Fibroblast of gingiva (primary cell): ENCODE measurements at regions not wholly inside any gene's neighbourhood (a gene's known extent, or its start where the extent isn't known, plus 50 kb on each side); places are given as distances from the start of the nearest gene placed in this dataset.
"Not testable (repeated sequence)": the region's sequence is repeated elsewhere in the genome, so short reads cannot be mapped to it uniquely, and the experiment has no call there.

ENCODE experiments used
- DNase-seq: peaks from one replicate; pipeline ENCODE4 v3.0.0-alpha.2; 2011; ENCODE audit warnings: low read depth

DNA sequence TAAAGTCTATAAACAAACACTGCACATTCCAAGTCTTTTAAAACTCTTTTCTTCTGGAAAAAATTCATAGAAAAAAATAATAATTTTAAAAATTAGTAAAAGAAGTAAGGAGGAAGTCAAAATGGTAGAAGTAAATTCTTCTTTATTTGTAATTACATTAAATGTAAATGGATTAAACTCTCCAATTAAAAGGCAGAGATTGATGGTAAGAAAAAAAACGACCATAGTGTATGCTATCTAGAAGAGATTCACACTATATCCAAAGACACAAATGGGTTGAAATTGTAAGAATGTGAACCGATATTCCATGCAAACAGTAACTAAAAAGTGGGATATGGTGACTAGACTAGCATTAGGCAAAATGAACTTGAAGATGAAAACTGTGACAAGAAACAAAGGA is 1196.1 kb upstream of the CDH2 start:
- no peak for DNase-seq

- DNase-seq = no peak
Measured at GRCh38 chr18:29361843-29362242, 1184.9 kb upstream of the CDH2 start.

DNA sequence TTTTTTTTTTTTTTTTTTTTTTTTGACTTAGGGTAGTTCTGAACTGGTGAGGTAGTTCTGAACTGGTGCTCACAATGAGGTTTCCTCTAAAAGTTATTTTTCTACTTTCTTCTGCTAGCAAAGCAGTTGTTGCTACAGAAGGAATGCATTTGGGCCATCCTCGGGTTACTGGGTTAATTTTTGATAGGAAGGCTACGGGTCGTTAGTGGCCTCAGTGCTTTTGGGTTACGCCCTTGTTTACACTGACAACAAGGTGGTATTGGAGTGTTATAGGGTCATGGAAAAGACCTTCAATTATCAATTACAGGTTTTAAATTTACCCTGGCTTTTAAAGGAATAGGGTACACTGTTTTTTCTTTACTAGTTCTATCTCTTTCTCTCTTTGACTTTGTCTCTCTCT is 1183.7 kb upstream of the CDH2 start:
- not testable (repeated sequence) for DNase-seq

DNA sequence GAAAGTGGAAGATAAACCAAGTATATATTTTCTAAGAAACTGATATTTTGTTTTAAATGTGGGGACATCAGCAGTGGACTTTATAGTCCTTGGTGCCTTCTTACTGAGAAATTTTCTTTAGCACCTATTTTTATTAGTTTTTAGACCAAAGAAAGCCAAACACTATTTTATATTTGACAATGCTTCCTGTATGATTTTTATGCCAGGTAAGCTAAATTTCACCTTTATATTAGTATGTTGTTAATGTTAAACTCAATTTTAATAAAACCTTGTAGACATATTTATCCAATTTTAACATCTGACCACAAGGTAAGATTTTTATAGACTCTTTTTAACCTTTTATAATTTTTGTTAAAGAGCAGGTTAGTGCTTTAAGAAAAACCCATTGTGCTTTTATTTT is 1182.3 kb upstream of the CDH2 start:
- DNase-seq = not testable (repeated sequence)

DNA sequence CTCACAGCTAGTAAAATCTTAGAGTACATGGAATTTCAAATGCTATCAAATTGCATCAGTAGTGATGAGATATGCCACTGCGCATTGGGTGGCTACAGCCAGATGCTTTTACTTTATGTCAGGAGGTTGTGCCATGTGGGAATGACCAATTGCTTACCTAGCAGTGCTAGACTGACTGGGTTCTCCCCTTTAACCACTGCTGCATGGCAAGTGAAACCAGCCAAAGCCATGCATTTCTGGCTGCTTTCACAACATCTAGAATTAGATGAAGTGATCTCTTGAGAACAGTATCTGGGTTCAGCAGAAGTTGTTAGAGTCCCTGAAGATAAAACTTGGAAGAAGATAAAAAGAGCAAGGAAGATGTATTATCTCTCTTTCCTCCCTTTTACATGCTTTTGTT is 1174.2 kb upstream of the CDH2 start:
- no peak for DNase-seq

DNA sequence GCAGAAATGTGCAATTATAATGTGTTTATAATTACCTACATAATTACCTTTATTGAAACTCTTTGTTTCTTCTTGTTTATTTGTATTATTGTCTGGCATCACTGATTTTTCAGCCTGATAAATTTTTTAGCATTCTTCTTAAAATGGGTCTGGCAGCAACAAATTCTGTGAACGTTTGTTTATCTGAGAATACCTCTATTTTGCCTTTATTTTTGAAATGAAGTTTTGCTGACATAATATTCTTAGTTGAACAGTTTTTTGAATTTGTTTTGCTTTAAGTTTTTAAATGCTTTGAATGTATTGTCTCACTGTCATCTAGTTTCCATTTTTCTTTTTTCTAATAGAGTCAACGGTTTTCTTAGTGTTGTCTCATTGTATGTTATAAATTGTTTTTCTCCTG is 1152.0 kb upstream of the CDH2 start:
- DNase-seq = no peak

DNA sequence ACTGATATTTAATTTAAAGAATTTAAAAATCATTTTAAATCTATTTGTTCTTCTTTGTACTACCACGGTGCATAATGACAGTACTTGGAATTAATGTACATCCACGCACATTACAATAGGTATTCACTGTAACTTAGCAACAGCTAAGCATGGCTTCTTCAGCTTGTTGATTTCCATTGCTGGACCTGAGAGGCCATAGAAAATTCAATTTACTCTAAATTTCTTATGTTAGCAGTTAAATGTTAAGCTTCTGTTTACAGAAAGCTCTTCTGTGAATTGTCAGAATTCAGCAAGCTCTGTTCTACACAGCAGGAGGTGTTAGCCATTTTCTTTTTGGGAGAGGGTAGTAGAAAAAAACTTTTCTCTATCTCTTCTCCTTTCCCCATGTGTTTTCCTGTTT is 1149.3 kb upstream of the CDH2 start:
- no peak for DNase-seq

GRCh38 chr18:29321561-29321960 is 1144.6 kb upstream of the CDH2 start:
- no peak for DNase-seq

DNA sequence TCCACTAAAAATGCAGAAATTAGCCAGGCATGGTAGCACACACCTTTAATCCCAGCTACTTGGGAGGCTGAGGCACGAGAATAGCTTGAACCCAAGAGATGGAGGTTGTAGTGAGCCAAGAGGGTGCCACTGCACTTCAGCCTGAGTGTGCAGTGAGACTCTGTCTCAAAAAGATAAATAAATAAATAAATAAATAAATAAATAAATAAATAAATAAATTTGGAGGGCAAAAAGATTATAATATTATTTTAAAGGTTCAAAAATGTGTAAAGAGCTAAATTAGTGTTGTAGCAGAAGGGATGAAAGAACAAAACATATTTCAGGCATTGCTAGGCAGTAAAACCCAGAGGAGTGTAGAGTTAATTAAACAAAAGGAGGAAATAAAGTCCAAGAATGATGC is 1136.4 kb upstream of the CDH2 start:
- DNase-seq = no peak

- no peak for DNase-seq
Measured at GRCh38 chr18:29311580-29311979, 1134.7 kb upstream of the CDH2 start.

DNA sequence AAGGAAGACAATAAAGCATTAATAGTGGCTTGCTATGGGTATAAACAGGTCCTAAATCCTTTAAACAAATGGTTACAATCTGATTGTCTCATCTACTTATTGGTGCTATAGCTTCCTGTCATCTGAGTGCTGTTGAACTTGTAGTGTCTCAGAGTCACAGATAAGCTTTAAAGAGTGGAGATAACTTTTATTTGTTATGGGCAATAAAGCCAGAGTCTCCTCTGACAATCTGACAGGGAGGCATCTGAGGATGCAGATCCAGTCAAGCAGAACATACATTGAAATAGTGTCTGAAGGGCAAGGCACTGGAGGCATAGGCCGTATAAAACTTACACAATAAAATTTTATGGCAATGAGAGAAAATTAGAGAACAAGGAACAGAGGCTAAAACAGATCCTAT is 1132.4 kb upstream of the CDH2 start:
- DNase-seq = no peak

DNA sequence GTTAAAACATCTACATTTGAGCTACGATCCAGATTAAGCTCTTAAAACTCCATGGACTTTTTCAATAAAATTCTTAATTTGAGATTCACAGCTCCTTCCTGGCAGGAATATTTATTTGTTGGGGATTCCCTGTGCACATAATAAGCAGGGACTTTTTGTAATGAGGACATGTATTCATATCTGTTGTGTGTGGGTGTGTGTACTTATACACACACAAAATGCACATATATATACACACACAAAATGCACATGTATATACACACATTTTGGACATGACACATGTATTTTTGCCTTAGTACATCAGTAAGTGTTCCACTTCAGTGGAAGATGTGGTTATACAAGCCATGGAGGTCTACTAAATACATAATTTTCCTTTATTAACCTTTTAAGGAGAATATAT is 1131.1 kb upstream of the CDH2 start:
- no peak for DNase-seq

DNA sequence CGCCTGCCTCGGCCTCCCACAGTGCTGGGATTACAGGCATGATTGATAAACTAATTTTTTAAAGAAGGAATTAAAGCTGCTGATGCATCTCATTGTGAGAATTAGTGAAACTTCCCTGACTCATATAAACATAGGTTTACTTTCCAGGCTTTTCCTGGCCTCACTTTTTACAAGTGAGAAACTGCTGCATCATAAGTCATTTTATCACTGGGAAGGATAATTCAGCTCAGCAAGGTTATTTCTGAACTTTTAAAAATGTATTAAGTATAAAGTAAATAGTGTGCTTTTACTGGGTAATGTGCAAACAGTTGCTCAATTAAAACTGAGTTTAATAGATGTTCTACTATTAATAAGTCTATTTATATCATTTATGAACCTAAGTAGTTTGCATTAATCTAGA is 1130.3 kb upstream of the CDH2 start:
- no peak for DNase-seq

GRCh38 chr18:29305516-29305915 is 1128.6 kb upstream of the CDH2 start:
- DNase-seq = no peak

- DNase-seq = no peak
Measured at GRCh38 chr18:29301048-29301447, 1124.1 kb upstream of the CDH2 start.

DNA sequence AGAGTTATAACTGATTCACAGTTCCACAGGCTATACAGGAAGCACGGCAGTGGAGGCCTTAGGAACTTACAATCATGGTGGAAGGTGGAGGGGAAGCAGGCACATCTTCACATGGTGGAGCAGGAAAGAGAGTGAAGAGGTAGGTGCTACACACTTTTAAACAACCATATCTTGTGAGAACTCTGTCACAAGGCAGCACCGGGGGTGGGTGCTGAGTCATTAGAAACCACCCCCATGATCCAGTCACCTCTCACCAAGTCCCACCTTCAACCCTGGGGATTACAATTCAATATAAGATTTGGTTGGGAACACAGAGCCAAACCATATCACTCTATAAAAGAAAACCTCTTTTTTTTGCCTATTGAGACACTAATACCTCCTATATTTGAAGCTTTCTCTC is 1108.5 kb upstream of the CDH2 start:
- DNase-seq = no peak

- peak; percentile 72 for DNase-seq
Measured at GRCh38 chr18:29271501-29271900, 1094.6 kb upstream of the CDH2 start.

DNA sequence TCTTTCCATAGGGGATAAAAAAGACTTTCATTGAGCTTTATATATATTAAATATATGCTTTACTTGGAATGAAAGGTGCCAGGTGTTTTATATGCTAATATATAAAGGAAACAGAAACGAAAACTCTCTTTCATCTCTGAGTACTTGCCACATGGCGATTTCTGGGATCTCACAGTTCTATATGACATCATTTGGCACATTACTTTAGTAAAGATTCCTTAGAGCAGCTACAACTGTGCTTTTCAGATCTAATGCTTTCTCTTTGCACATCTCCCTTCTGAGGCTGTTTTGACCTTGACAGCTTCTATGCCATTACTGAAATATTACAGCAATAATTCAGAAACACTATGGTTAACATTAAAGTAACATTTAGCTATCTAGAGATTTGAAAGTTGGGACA is 1082.9 kb upstream of the CDH2 start:
- DNase-seq = no peak

- DNase-seq = no peak
Measured at GRCh38 chr18:29254123-29254522, 1077.2 kb upstream of the CDH2 start.

GRCh38 chr18:29251681-29252080 is 1074.8 kb upstream of the CDH2 start:
- DNase-seq = no peak

- DNase-seq = no peak
Measured at GRCh38 chr18:29250843-29251242, 1073.9 kb upstream of the CDH2 start.

DNA sequence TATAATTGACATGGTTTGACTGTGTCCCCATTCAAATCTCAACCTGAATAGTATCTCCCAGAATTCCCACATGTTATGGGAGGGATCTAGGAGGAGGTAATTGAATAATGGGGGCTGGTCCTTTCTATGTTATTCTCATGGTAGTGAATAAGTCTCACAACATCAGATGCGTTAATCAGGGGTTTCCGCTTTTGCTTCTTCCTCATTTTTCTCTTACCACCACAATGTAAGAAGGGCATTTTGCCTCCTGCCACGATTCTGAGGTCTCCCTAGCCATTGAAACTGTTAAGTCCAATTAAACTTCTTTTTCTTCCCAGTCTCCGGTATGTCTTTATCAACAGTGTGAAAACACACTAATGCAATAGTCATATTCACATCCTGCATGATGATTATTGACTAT is 1073.3 kb upstream of the CDH2 start:
- DNase-seq = no peak

DNA sequence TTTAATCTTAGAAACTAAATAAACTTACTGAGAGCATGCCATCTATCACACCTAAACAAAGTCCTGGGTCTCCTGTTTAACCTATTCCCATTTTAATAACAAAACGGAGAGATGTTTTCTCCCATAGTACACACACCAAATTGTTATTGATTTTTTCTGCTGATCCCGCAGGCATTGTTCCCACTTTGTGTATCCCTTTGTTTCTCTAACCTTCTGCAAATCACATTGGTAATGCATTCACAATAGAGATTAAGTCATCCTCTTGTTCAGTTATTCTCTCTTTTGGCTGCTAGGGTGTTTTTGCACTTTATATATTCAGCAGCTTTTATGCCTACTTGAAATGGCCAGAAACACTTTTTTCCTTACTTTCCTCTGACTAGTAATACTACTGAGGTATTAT is 1071.9 kb upstream of the CDH2 start:
- no peak for DNase-seq

DNA sequence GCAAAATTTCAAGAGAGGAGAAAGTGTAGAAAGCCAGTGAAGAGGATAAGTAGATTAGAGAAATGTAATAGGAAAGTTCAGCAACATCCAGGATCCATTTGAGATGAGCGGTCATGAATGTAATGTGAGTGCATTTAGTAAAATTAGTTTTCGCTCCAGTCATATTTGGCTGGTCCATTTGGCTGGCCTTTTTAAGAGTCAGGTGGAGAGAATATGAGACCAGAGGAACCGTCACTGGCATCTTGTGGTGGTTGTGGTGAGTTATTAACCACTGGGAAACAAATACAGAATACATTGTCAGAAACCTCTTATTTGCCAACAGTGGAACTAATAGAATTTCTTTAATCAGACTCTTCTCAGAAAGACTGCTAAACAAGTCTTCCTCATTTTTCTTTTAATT is 1064.3 kb upstream of the CDH2 start:
- DNase-seq = no peak

DNA sequence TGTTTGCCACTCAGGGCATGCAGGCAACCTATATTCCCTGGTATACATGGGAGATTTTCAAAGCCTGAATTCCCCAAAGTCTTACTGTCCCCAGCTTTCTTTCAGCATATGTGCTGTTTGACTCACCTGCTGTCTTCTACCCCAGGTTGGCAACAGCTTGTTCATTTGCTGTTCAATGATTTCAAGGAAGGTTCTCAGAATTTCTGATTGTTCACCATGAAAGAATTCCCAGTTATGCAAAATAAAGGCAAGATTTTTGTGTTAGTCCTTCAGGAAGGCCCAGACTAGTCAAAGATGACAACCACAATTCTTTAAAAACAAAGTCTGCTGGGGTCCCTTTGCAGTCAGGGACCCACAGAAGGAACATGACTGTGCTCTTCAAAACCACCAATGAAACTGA is 1057.8 kb upstream of the CDH2 start:
- DNase-seq = no peak
